Esophagus muscularis mucosa (tissue), 4 donors: ENCODE measurements at regions not wholly inside any gene's neighbourhood (a gene's known extent, or its start where the extent isn't known, plus 50 kb on each side); places are given as distances from the start of the nearest gene placed in this dataset.

Experiments
- DNase-seq: peaks from one replicate; pipeline ENCODE4 v3.0.0-alpha.2; 2017; ENCODE audit errors: extremely low spot score
- H3K27ac ChIP-seq, 4 donors: fragments of 200-600 bp; sonication (generic); replicated peaks in 1 of 4; 1 replicate in 3 of 4; 2 replicates in 1 of 4; pipeline ENCODE4 v1.5.1; 2016 to 2019; ENCODE audit warnings: mild to moderate bottlenecking in 1 of 4
- H3K27me3 ChIP-seq, 4 donors: fragments of 200-600 bp; sonication (generic); one replicate each; pipeline versions ENCODE4 v1.5.1 to v1.6.0; 2016 to 2019
- H3K36me3 ChIP-seq, 4 donors: fragments of 200-600 bp; sonication (generic); one replicate each; pipeline ENCODE4 v1.5.1; 2016 to 2019
- H3K4me1 ChIP-seq, 4 donors: fragments of 200-600 bp; sonication (generic); one replicate each; pipeline ENCODE4 v1.5.1; 2016 to 2019
- H3K4me3 ChIP-seq, 4 donors: fragments of 200-600 bp; sonication (generic); 1 replicate in 2 of 4; 2 replicates in 2 of 4; pipeline ENCODE4 v1.5.1; 2016 to 2019; ENCODE audit warnings: mild to moderate bottlenecking in 4 of 4, moderate library complexity in 1 of 4
- H3K9me3 ChIP-seq, 4 donors: fragments of 200-600 bp; sonication (generic); 1 replicate in 3 of 4; 2 replicates in 1 of 4; pipeline ENCODE4 v1.5.1; 2016 to 2019
- EP300 ChIP-seq: sonication (generic); formaldehyde crosslinking; IDR thresholded peaks from one replicate; pipeline ENCODE4 v1.6.1; 2017; ENCODE audit warnings: antibody characterized with exemption
- POLR2A ChIP-seq: fragments of 450-650 bp; IDR thresholded peaks from one replicate; pipeline ENCODE4 v1.6.1; 2017; ENCODE audit warnings: antibody characterized with exemption, moderate library complexity, mild to moderate bottlenecking, low read depth
- POLR2AphosphoS5 ChIP-seq, 2 donors: sonication (generic); formaldehyde crosslinking; IDR thresholded peaks; one replicate each; pipeline ENCODE4 v1.6.1; 2017; ENCODE audit warnings: antibody characterized with exemption in 2 of 2
- WGBS: methylation state at CpG from one replicate; pipeline ENCODE4 v1.1.5; 2018; 5-methylcytosine and 5-hydroxymethylcytosine counted together
- intact Hi-C: fragments of 100-400 bp; cut with DNase I; formaldehyde crosslinking; loops from one replicate; pipeline ENCODE4 v1.15.1; 2023
- TF ChIP-seq, protein P1 (sequence below), 3 experiments: fragments of 200-600 bp in 2 of 3; fragments of 450-650 bp in 1 of 3; sonication (generic) in 2 of 3; IDR thresholded peaks; one replicate each; pipeline ENCODE4 v1.5.1; 2017 to 2019; ENCODE audit warnings: antibody characterized with exemption in 3 of 3, mild to moderate bottlenecking in 2 of 3, moderate library complexity in 1 of 3

DNA sequence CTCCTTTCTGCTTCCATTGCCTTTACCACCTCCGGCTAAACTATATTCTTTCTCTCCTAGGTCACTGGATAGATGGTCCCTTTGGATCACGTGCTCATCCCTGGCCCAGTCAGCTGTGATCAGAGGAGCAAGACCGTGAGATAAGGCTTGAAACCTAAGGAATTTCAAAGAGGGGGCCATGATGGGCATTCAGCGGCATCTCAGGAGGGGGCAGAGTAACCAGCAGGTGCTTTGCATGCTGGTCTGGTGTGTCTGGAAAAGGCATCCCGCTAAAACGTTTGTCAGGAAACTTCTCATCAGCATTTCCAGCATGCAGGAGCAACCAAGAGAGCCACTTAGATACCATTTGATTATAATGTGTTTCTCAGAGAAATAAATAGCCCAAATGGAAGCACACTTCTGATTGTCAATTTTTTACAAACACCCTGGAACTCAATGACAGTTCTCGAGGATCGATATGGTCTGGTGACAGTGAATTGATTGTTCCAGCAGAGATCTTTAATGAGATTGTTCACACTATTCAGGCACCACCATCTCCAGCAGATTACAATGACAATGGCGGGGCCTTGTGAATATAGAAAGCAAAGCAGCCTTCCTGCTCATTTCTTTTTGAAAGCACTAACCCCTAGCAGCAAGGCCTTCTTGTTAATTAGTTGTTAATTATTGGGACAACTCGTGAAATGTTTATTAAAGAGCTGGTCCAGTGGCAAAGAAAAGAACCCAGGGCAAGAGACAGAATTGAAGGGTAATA lies 327.1 kb downstream of the PTTG2 start:
- Histone ChIP-seq H3K4me1 (no peaks in the 10 kb centered on the region), H3K9me3 (no peaks in the 10 kb centered on the region), H3K27ac (no peak overlapping the region), H3K36me3 (no peaks in the 10 kb centered on the region), H3K27me3 (no peaks in the 10 kb centered on the region), H3K4me3 (no peak overlapping the region)
- DNase-seq = no peak
- WGBS = 83% methylated on average over 10 of the region's 10 CpGs
- TF ChIP-seq POLR2AphosphoS5 (IDR thresholded peaks at IDR 0.05) = no peak
- TF ChIP-seq, protein P1, sequence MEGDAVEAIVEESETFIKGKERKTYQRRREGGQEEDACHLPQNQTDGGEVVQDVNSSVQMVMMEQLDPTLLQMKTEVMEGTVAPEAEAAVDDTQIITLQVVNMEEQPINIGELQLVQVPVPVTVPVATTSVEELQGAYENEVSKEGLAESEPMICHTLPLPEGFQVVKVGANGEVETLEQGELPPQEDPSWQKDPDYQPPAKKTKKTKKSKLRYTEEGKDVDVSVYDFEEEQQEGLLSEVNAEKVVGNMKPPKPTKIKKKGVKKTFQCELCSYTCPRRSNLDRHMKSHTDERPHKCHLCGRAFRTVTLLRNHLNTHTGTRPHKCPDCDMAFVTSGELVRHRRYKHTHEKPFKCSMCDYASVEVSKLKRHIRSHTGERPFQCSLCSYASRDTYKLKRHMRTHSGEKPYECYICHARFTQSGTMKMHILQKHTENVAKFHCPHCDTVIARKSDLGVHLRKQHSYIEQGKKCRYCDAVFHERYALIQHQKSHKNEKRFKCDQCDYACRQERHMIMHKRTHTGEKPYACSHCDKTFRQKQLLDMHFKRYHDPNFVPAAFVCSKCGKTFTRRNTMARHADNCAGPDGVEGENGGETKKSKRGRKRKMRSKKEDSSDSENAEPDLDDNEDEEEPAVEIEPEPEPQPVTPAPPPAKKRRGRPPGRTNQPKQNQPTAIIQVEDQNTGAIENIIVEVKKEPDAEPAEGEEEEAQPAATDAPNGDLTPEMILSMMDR (IDR thresholded peaks at IDR 0.05) = no peak
- TF ChIP-seq POLR2A = no peak
- TF ChIP-seq EP300 = no peak
- intact Hi-C loops = no loop called here

GRCh38 chr4:38289553-38289952 lies 329.4 kb downstream of the PTTG2 start:
- intact Hi-C loops = no loop called here
- Histone ChIP-seq H3K27ac (no peak overlapping the region), H3K4me1 (no peaks in the 10 kb centered on the region), H3K36me3 (no peaks in the 10 kb centered on the region), H3K27me3 (no peaks in the 10 kb centered on the region), H3K4me3 (no peak overlapping the region), H3K9me3 (peaks cover 0 to 8% (median 4%) of the 10 kb centered on the region in 4 donors)
- TF ChIP-seq, protein P1 (IDR thresholded peaks at IDR 0.05) = no peak
- TF ChIP-seq EP300 (no peak), POLR2A (no peak), POLR2AphosphoS5 (IDR thresholded peaks at IDR 0.05) (no peak)
- DNase-seq = no peak
- 100% methylated on average over 1 of the region's 1 CpG for WGBS

DNA sequence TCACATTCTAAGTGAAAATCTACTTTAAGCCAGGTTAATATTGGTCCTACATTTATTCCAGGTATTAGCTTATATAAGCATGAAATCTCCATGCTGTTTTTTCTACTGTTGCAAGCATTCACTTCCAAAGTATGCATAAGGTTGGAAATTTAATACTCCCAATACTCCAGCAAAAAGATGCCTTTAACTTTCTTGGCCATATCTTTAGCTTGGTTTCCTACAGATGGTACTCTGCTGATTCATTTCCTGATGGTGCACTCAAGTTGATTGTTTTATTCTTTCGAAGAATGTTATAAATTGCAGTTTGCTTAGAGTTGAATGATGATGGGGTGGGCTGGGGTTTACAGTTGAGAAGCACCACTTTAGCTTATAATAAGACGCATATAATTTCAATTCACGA lies 330.2 kb downstream of the PTTG2 start:
- WGBS = 75% methylated on average over 3 of the region's 3 CpGs
- Histone ChIP-seq H3K4me3 (no peak overlapping the region), H3K27me3 (no peaks in the 10 kb centered on the region), H3K4me1 (no peaks in the 10 kb centered on the region), H3K36me3 (no peaks in the 10 kb centered on the region), H3K9me3 (peaks cover 0 to 8% (median 4%) of the 10 kb centered on the region in 4 donors), H3K27ac (no peak overlapping the region)
- intact Hi-C loops = no loop called here
- TF ChIP-seq EP300 = no peak
- no peak for DNase-seq

DNA sequence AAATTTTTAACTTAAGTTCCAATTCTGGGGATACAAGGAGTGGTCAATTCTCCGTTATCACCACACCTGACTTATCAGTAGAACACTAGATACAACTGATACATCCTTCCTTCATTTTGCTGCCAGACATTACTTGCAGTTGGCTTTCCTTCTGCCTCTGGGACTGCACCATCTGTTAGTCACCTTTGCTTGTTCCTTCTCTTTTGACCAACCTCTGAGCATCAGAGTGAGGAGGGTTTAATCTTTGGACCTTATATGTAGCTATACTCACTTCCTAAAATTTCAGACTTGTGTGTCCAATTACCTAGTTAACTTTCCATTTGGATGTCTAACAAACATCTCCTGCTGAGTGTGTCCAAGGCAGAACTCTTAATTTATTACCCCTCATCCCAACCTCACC lies 330.7 kb downstream of the PTTG2 start:
- no peaks in the 10 kb centered on the region for H3K36me3 ChIP-seq
- no peak overlapping the region for H3K4me3 ChIP-seq
- TF ChIP-seq POLR2AphosphoS5 (IDR thresholded peaks at IDR 0.05) (no peak), POLR2A (no peak), EP300 (no peak)
- TF ChIP-seq, protein P1 (IDR thresholded peaks at IDR 0.05) = no peak
- WGBS = 82% methylated on average over 1 of the region's 1 CpG
- H3K27me3 ChIP-seq = no peaks in the 10 kb centered on the region
- H3K4me1 ChIP-seq = no peaks in the 10 kb centered on the region
- intact Hi-C loops = no loop called here
- H3K9me3 ChIP-seq = peaks cover 0 to 8% (median 4%) of the 10 kb centered on the region in 4 donors
- no peak for DNase-seq
- no peak overlapping the region for H3K27ac ChIP-seq

- peaks cover 0 to 8% (median 4%) of the 10 kb centered on the region in 4 donors for H3K9me3 ChIP-seq
- H3K36me3 ChIP-seq = no peaks in the 10 kb centered on the region
- H3K4me3 ChIP-seq = no peak overlapping the region
- H3K4me1 ChIP-seq = no peaks in the 10 kb centered on the region
- 92% methylated on average over 1 of the region's 1 CpG for WGBS
- TF ChIP-seq, protein P1 (IDR thresholded peaks at IDR 0.05) = no peak
- TF ChIP-seq EP300 (no peak), POLR2AphosphoS5 (IDR thresholded peaks at IDR 0.05) (no peak), POLR2A (no peak)
- no peaks in the 10 kb centered on the region for H3K27me3 ChIP-seq
- no peak overlapping the region for H3K27ac ChIP-seq
- no peak for DNase-seq
- intact Hi-C loops = no loop called here
These were observed 332.3 kb downstream of the PTTG2 start for GRCh38 chr4:38292529-38292928.
